Stimulated activated CD4-positive, alpha-beta T cell treated with anti-CD3 and anti-CD28 coated beads, TNF-alpha, amount 100 ng/mL, for 48 hours (primary cell): ENCODE measurements at regions not wholly inside any gene's neighbourhood (a gene's known extent, or its start where the extent isn't known, plus 50 kb on each side); places are given as distances from the start of the nearest gene placed in this dataset.

Source experiments
- DNase-seq, 3 donors: peaks; one replicate each; pipeline ENCODE4 v3.0.0-alpha.2; 2020; ENCODE audit warnings: low read depth in 3 of 3

DNA sequence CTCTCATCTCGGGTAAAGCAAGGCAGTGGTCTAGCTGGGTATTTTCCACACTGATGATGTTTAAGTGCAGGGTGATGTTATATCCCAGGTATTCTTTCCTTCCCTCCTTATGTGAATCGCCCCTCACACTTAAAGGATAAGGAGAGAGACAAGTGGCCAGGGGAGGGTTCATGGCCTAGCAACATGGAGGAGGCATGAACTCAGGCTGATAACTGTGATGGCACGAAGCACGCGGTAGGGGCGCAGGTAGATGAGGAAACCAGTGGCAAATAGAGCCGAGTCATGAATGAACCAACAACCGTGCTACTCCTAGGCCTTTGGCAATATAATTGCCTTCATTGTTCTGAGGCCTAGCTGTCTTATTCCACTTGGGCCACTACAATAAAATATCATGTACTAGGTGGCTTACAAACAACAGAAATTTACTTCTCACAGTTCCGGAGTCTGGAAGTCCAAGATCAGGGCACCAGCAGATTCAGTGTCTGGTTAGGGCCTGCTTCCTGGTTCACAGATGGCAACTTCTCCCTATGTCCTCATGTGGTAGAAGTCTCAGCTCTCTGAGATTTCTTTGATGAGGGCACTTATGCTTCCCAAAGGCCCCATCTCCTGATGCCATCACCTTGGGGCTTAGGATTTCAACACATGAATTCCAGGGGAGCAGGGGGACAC lies 56.0 kb upstream of the PIK3CG start:
- no peak for DNase-seq

DNA sequence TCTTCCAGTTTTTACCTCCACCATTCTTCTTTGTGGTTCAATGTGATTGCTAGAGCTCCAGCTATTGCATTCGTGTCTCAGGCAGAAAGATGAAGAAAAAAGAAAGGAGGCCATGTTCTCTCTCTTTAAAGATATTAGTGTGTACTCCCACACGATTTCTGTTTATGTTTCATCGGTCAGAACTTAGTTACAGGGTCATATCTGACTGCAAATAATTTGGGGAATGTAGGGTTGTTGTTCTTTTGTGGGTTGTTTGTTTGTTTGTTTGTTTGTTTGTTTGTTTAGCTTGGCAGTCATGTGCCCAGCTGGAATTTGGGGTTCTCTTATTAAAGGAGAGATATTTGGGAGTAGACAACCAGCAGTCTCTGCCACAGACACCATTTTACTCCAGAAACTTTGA lies 53.6 kb upstream of the PIK3CG start:
- no peak for DNase-seq

DNA sequence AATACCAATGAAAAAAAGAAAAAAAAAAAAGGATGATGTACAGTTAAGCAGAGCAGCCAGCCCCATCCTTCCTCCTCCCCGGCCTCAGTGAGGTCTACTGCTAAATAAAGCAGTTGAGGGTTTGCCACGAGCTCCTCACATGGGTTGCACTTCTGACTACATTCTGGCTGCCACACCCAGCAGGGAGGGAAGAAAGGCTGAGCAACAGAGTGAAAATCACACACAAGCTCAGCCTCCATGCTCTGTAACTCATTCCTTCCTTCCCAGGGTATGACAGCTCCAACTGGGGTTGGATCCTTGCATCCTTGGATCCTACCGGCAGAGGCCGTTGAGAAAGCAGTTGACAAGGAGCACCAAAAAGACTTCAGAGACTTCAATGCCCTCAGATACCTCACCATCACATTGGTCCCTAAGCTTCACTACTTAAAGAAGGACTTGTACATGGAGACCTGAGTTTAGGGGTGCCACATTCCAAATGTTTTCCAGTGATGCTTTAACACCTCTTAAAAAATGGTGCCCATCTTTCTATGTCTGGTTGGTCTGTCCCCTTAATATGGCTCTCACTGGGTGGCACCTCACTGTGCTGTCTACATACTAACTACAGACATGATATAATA lies 52.9 kb upstream of the PIK3CG start:
- DNase-seq: no peak

DNA sequence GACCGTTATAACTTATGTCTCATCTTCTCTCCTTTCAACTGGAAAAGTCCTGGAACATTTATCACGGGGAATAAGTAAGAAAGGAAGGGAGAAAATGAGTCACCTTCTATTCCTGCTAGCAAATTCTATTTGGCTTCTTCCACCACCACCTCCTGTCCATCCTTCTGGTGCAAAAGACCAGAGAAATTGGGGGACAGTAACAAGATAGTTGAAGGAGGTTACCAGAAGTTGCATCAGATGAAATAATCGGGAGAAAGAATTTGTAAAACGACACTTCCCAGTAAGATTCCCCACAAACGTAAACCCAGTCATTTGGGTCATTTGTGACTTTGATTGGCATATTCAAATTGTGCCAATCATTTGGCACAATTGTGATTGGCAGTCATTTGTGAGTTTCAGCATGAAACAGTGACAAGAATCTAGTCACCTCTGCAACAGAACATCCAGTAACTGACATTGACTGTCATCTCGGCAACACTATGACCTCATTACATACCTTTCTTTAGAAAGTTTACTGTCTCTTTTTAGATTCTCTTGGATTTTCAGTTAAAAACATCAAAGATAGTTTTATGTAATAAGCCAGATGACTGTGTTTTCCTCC lies 51.3 kb upstream of the PIK3CG start:
- no peak for DNase-seq

DNA sequence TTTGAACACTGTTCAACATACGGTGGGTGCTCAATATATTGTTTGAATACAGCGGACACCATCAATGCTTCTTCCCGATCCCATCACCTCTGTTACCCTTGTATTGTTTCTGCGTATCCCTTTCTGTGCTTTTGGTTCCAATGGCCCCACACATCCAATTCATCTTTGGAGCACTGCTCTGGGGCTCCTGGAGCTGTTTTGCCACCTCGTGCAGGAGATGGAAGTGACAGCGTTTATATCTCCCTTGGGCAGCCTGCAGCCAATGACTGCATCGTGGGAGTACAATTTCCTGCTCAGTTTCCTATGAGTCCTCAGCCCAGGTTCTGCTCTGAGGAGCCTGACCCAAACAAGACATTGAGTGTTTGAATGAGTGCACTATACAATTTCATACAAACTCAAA lies 50.2 kb upstream of the PIK3CG start:
- no peak for DNase-seq
